ENCODE measurements at regions not wholly inside any gene's neighbourhood (a gene's known extent, or its start where the extent isn't known, plus 50 kb on each side); places are given as distances from the start of the nearest gene placed in this dataset.

- intact Hi-C loops (cut with micrococcal nuclease) = no loop called here
- no peak for ATAC-seq
- no peaks in the 10 kb centered on the region for H3K36me3 ChIP-seq (ENCODE audit: control insufficient read depth in 1 of 2, insufficient read depth in 2 of 2, low read length in 2 of 2)
- POLR2A ChIA-PET = no interaction called here
- no peaks in the 10 kb centered on the region for H3K79me2 ChIP-seq (ENCODE audit: insufficient read depth, low read length)
- H2AFZ ChIP-seq (ENCODE audit: low read depth, low read length, poor library complexity, severe bottlenecking) = no peak overlapping the region
- H3K4me2 ChIP-seq (ENCODE audit: low read length) = no peak overlapping the region
- no peak for DNase-seq (ENCODE audit: low read depth, low spot score)
- H3K9ac ChIP-seq (ENCODE audit: low read length) = no peak overlapping the region
- CTCF ChIA-PET = no interaction called here
- RAD21 ChIA-PET (ENCODE audit: low non-redundant PET in 1 of 2, low total read pairs in 2 of 2, uncharacterized antibody in 2 of 2, unreplicated experiment in 2 of 2) = no interaction called here
- TF ChIP-seq ZFX (IDR thresholded peaks at IDR 0.05) = no peak
- TF ChIP-seq FOSL1 (IDR thresholded peaks at IDR 0.05; ENCODE audit: low read depth) = no peak
- no peak for TF ChIP-seq CEBPB (IDR thresholded peaks at IDR 0.05; ENCODE audit: low read depth)
- TF ChIP-seq EZH2phosphoT487 (IDR thresholded peaks at IDR 0.05; ENCODE audit: borderline replicate concordance) = no peak
- TF ChIP-seq, protein P1, sequence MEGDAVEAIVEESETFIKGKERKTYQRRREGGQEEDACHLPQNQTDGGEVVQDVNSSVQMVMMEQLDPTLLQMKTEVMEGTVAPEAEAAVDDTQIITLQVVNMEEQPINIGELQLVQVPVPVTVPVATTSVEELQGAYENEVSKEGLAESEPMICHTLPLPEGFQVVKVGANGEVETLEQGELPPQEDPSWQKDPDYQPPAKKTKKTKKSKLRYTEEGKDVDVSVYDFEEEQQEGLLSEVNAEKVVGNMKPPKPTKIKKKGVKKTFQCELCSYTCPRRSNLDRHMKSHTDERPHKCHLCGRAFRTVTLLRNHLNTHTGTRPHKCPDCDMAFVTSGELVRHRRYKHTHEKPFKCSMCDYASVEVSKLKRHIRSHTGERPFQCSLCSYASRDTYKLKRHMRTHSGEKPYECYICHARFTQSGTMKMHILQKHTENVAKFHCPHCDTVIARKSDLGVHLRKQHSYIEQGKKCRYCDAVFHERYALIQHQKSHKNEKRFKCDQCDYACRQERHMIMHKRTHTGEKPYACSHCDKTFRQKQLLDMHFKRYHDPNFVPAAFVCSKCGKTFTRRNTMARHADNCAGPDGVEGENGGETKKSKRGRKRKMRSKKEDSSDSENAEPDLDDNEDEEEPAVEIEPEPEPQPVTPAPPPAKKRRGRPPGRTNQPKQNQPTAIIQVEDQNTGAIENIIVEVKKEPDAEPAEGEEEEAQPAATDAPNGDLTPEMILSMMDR (IDR thresholded peaks at IDR 0.05 in 2 of 3, conservative IDR thresholded peaks at IDR 0.05 in 1 of 3; ENCODE audit: borderline replicate concordance in 1 of 3, insufficient read depth in 1 of 3, low read depth in 2 of 3, low read length in 2 of 3) = no peak
- no peak for TF ChIP-seq CBX3 (IDR thresholded peaks at IDR 0.05; ENCODE audit: low read depth)
- TF ChIP-seq SIN3A (IDR thresholded peaks at IDR 0.05; ENCODE audit: low read depth) = no peak
- TF ChIP-seq POLR2A (IDR thresholded peaks at IDR 0.05; ENCODE audit: borderline replicate concordance, extremely low read depth, insufficient read depth, insufficient read length) = no peak
- no peak for TF ChIP-seq JUND (IDR thresholded peaks at IDR 0.05)
- TF ChIP-seq EGR1 (IDR thresholded peaks at IDR 0.05; ENCODE audit: low read depth) = no peak
- TF ChIP-seq MAX (IDR thresholded peaks at IDR 0.05) = no peak
- no peak for TF ChIP-seq TCF7L2 (IDR thresholded peaks at IDR 0.05; ENCODE audit: borderline replicate concordance, extremely low read depth, insufficient read depth, insufficient read length)
- H3K9me2 ChIP-seq (ENCODE audit: insufficient read depth) = no peaks in the 10 kb centered on the region
- H3K27me3 ChIP-seq (ENCODE audit: insufficient read depth, low read length) = no peaks in the 10 kb centered on the region
- H3K9me3 ChIP-seq (ENCODE audit: control insufficient read depth in 1 of 2, insufficient read depth in 1 of 2, low read depth in 1 of 2, low read length in 2 of 2) = no peaks in the 10 kb centered on the region
- no peak overlapping the region for H3K27ac ChIP-seq (ENCODE audit: low read depth, low read length)
- no peak overlapping the region for H3K4me3 ChIP-seq (replicated peaks in 1 of 2; ENCODE audit: low read depth in 1 of 2, low read length in 2 of 2)
- no peaks in the 10 kb centered on the region for H3K4me1 ChIP-seq (ENCODE audit: control insufficient read depth in 1 of 2, insufficient read depth in 2 of 2, low read length in 2 of 2)
- no peaks in the 10 kb centered on the region; the same call in 1 of the 2 replicates for H4K20me1 ChIP-seq (ENCODE audit: insufficient read depth)
- no TSS peak for BruUV-seq (replicated peaks)
Measured at GRCh38 chr4:12692815-12693214, 791.3 kb downstream of the RAB28 start.
